Type B pancreatic cell (in vitro differentiated cells): ENCODE measurements at regions not wholly inside any gene's neighbourhood (a gene's known extent, or its start where the extent isn't known, plus 50 kb on each side); places are given as distances from the start of the nearest gene placed in this dataset.

Experiments
- DNase-seq: peaks from one replicate; pipeline ENCODE4 v3.0.0; 2021; ENCODE audit warnings: mixed read lengths; ENCODE audit not compliant: unreplicated experiment; ENCODE audit errors: extremely low spot score
- H3K27ac Mint-ChIP-seq: 2 replicates; pipeline ENCODE4 v1.8.0; 2021; ENCODE audit warnings: mild to moderate bottlenecking, mixed read lengths
- H3K27me3 Mint-ChIP-seq: 2 replicates; pipeline ENCODE4 v1.8.0; 2021; ENCODE audit warnings: mixed read lengths
- H3K36me3 Mint-ChIP-seq: 2 replicates; pipeline ENCODE4 v1.8.0; 2021; ENCODE audit warnings: mixed read lengths
- H3K4me1 Mint-ChIP-seq: one replicate; pipeline ENCODE4 v1.8.0; 2021; ENCODE audit warnings: mixed read lengths; ENCODE audit not compliant: unreplicated experiment
- H3K4me3 Mint-ChIP-seq: 2 replicates; pipeline ENCODE4 v1.8.0; 2021; ENCODE audit warnings: mild to moderate bottlenecking, mixed read lengths
- H3K9me3 Mint-ChIP-seq: 2 replicates; pipeline ENCODE4 v1.8.0; 2021; ENCODE audit warnings: mixed read lengths
- CTCF ChIP-seq: fragments of 200-600 bp; sonication (generic); conservative IDR thresholded peaks from 2 replicates; pipeline ENCODE4 v1.5.0; 2021; ENCODE audit warnings: antibody characterized with exemption, mild to moderate bottlenecking

GRCh38 chr4:13950491-13950890, 323.0 kb upstream of the BOD1L1 start:
- Mint-ChIP-seq H3K4me3 (peak overlapping the region; percentile 48), H3K36me3 (no peaks in the 10 kb centered on the region), H3K27ac (peak overlapping the region; percentile 72), H3K4me1 (peaks cover 14% of the 10 kb centered on the region), H3K27me3 (no peaks in the 10 kb centered on the region), H3K9me3 (no peaks in the 10 kb centered on the region)
- no peak for DNase-seq
- TF ChIP-seq CTCF = no peak

- TF ChIP-seq CTCF = no peak
- Mint-ChIP-seq H3K9me3 (no peaks in the 10 kb centered on the region), H3K4me3 (no peak overlapping the region), H3K4me1 (peaks cover 14% of the 10 kb centered on the region), H3K27ac (no peak overlapping the region), H3K27me3 (no peaks in the 10 kb centered on the region), H3K36me3 (no peaks in the 10 kb centered on the region)
- DNase-seq = no peak
Measured at GRCh38 chr4:13953083-13953482, 325.6 kb upstream of the BOD1L1 start.

GRCh38 chr4:13955551-13955950, 328.0 kb upstream of the BOD1L1 start:
- no peak overlapping the region for H3K4me3 Mint-ChIP-seq

DNA sequence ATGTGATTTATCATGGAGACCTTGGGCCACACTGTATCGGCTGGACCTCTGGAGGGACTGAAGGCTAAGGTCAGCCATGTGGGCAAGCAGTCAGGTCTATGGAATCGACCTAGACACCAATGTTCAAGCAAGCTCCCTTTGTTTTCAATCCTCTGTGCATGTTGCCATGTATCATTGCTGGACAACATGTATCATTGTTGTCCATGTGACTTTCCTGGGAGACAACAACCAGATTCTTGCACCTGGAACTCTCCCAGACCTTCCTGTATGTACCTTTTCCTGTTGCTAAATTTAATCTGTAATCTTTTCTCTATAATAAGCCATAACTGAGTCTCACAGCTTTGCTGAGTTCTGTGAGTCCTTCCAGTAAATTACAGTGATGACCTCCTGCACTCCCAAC, 329.4 kb upstream of the BOD1L1 start:
- no peak overlapping the region for H3K27ac Mint-ChIP-seq
- no peaks in the 10 kb centered on the region for H3K27me3 Mint-ChIP-seq
- no peak for DNase-seq
- H3K36me3 Mint-ChIP-seq = no peaks in the 10 kb centered on the region
- H3K4me3 Mint-ChIP-seq = no peak overlapping the region
- no peaks in the 10 kb centered on the region for H3K9me3 Mint-ChIP-seq
- no peak for TF ChIP-seq CTCF
- peaks cover 4% of the 10 kb centered on the region for H3K4me1 Mint-ChIP-seq

More at GRCh38 chr4:13955551-13955950, 328.0 kb upstream of the BOD1L1 start:
- Mint-ChIP-seq H3K27me3 (no peaks in the 10 kb centered on the region), H3K9me3 (no peaks in the 10 kb centered on the region), H3K27ac (no peak overlapping the region), H3K36me3 (no peaks in the 10 kb centered on the region), H3K4me1 (peaks cover 9% of the 10 kb centered on the region)
- no peak for DNase-seq
- no peak for TF ChIP-seq CTCF

DNA sequence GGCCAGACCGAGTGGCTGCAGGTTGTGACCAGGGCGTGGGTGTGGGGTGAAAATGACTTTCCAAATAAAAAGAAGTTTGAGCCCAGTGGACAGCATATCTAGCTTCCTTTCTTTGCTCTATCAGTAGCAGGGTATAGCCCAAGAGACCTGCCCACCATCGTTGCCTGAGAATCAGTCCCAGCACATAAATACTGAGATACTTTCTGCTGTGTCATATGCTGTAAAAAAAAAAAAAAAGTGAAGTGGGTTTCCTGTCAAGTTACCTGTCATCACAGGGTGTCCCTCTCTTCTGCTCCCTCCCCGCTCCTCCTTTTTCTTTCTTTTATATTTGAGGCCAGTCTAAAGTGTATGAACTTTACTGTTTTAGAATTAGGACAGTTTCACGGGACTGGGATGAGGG, 330.3 kb upstream of the BOD1L1 start:
- H3K9me3 Mint-ChIP-seq = no peaks in the 10 kb centered on the region
- H3K27ac Mint-ChIP-seq = no peak overlapping the region
- no peak overlapping the region for H3K4me3 Mint-ChIP-seq
- H3K27me3 Mint-ChIP-seq = no peaks in the 10 kb centered on the region
- no peak for DNase-seq
- TF ChIP-seq CTCF = no peak
- no peaks in the 10 kb centered on the region for H3K36me3 Mint-ChIP-seq
- H3K4me1 Mint-ChIP-seq = no peaks in the 10 kb centered on the region

DNA sequence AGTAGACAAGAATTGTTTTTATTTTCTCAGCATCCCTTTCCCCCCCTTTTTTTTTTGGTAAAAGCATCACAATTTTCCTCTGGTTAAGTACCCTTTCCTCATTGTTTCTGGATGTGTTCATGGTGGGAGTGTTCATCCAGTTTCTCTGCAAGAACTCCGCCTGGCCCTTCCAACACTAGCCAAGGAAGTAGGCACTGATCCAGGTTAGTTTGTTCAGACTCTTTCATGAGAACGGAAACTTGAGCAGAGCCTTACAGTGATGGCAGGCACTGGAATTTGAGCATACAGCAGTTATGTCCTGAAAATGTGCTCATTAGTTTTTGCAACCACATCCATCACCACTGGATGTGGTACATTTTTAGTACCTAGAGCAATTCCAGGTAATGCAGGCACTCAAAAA, 336.1 kb upstream of the BOD1L1 start:
- Mint-ChIP-seq H3K4me1 (peaks cover 13% of the 10 kb centered on the region), H3K9me3 (no peaks in the 10 kb centered on the region), H3K4me3 (no peak overlapping the region), H3K27me3 (peaks cover 4% of the 10 kb centered on the region), H3K36me3 (no peaks in the 10 kb centered on the region), H3K27ac (no peak overlapping the region)
- TF ChIP-seq CTCF = no peak
- DNase-seq = no peak
